NT2/D1 (cell line): ENCODE measurements at regions not wholly inside any gene's neighbourhood (a gene's known extent, or its start where the extent isn't known, plus 50 kb on each side); places are given as distances from the start of the nearest gene placed in this dataset.

Source experiments
- YY1 ChIP-seq: IDR thresholded peaks from 2 replicates; pipeline ENCODE4 v1.6.1; 2011; ENCODE audit not compliant: insufficient read length, insufficient read depth
- ZNF274 ChIP-seq: IDR thresholded peaks from 2 replicates; pipeline ENCODE4 v1.6.1; 2011; ENCODE audit warnings: mild to moderate bottlenecking, low read depth, low read length

- no peak for TF ChIP-seq ZNF274
- no peak for TF ChIP-seq YY1
Observed at GRCh38 chr10:22152403-22152802, 65.4 kb downstream of the EBLN1 start.
